IPS-15b (cell line): ENCODE measurements at regions not wholly inside any gene's neighbourhood (a gene's known extent, or its start where the extent isn't known, plus 50 kb on each side); places are given as distances from the start of the nearest gene placed in this dataset.

Source experiments
- H3K27me3 ChIP-seq: one replicate; pipeline ENCODE4 v1.6.1; 2013; ENCODE audit warnings: low read length; ENCODE audit not compliant: control insufficient read depth, insufficient read depth
- H3K36me3 ChIP-seq: one replicate; pipeline ENCODE4 v1.6.1; 2013; ENCODE audit warnings: low read length; ENCODE audit not compliant: control insufficient read depth, insufficient read depth
- H3K4me1 ChIP-seq: one replicate; pipeline ENCODE4 v1.6.1; 2013; ENCODE audit warnings: mild to moderate bottlenecking, low read length; ENCODE audit not compliant: control insufficient read depth, insufficient read depth
- H3K4me3 ChIP-seq: one replicate; pipeline ENCODE4 v1.5.1; 2013; ENCODE audit warnings: low read depth, low read length
- H3K9ac ChIP-seq: one replicate; pipeline ENCODE4 v1.6.1; 2013; ENCODE audit warnings: low read depth, mild to moderate bottlenecking, low read length
- H3K9me3 ChIP-seq: one replicate; pipeline ENCODE4 v1.6.1; 2013; ENCODE audit warnings: mild to moderate bottlenecking, low read length; ENCODE audit not compliant: control insufficient read depth, insufficient read depth

DNA sequence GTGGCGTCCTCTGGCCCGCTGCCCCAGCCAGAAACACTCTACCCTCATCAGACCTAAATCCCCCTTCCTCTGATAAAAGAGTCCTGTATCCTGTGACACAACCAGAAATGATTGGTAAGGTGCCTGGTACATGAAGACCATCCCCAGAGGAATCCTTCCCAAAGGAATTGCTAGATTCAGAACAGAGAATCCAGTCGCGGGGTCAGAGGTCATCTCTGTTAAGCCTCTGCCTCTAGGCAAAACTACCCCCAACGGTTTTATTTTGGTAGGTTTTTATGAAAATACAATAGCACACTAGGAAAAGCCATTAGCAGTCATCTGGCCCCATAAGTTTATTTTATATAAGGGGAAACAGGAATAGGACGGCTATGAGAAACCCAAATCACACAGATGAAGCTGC, 102.4 kb upstream of the HAND1 start:
- Histone ChIP-seq H3K36me3 (no peaks in the 10 kb centered on the region), H3K27me3 (no peaks in the 10 kb centered on the region), H3K4me1 (no peaks in the 10 kb centered on the region), H3K4me3 (no peak overlapping the region), H3K9me3 (no peaks in the 10 kb centered on the region), H3K9ac (no peak overlapping the region)

DNA sequence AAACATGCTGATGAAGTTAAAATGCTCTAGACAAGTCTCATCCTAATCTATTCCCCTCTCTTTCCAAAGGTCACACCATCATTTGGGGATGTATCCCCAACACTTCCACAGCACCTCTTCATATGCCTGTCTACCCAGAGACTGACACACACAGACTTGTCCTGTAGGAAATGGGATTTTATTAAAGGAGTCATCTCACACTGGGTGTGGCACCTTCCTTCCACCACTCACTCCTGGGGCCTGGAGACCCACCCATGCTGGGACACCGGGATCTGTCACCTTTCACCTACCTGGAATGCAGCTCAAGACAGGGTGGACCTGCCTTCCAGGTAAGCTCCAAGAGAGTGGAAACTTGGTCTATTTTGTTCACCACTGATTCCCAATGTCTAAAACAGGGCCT, 99.4 kb upstream of the HAND1 start:
- Histone ChIP-seq H3K9me3 (no peaks in the 10 kb centered on the region), H3K27me3 (peaks cover 2% of the 10 kb centered on the region), H3K4me1 (no peaks in the 10 kb centered on the region), H3K36me3 (no peaks in the 10 kb centered on the region), H3K4me3 (no peak overlapping the region), H3K9ac (no peak overlapping the region)

DNA sequence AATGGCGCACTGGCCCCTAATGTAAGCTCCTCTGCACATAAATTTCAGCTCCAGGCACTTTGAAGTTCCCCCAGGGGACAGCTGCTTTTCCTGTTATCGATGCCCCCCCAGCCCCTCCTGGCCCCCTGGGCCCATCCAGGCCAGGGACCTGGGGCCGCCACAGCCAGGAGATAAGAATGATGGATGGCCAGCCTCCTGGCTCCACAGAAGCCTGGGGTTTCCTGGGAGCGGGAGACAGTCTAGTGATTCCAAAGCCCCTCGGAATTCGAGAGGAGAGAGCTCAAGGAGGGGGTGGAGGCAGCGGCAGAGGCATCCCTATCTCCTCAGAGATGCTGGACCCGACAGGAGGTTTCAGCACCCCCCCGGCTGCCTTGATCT, 98.4 kb upstream of the HAND1 start:
- Histone ChIP-seq H3K27me3 (peaks cover 2% of the 10 kb centered on the region), H3K4me1 (peaks cover 2% of the 10 kb centered on the region), H3K4me3 (no peak overlapping the region), H3K9me3 (no peaks in the 10 kb centered on the region), H3K9ac (no peak overlapping the region), H3K36me3 (no peaks in the 10 kb centered on the region)

DNA sequence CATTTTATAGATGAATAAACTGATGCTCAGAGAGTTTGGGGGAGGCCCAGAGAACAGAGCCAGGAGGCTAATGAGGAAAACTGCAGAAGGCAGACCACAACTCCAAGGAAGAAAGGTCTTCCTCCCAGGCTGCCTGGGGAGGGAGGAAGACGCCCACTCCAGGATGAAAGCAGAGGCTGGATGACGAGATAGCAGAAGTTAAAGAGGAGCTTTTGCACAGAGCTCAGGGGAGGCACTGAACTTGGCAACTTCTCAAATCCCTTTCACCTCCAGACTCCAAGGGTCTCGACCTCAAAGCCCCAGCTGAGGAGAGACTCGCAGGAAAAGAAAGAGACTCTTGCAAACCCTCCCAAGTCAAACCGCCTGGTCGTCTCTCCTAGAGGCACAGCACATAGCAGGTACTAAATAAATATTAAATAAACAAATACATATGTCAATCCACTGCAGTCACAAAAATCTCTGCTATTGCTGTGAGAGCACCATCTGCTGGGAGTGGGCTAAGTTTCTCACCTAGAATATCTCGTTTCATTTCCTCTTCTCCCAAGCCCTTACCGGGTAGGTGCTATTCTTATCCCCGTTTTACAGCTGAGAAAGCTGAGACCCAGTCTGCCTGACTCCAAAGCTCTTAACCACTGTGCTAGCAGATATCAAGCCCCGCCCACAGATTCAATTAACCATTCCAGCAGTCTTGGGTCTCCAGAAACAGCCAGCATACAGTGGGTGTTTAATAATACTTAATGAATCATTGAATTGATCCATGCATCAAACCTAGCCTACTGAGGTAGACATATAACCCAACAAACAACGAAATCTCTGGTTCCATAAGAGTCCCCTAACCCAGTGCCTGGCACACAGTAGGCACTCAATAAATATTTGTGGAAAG, 97.8 kb upstream of the HAND1 start:
- H3K9ac ChIP-seq: no peak overlapping the region
- peaks cover 2% of the 10 kb centered on the region for H3K27me3 ChIP-seq
- H3K36me3 ChIP-seq: no peaks in the 10 kb centered on the region
- H3K4me1 ChIP-seq: peaks cover 4% of the 10 kb centered on the region
- H3K9me3 ChIP-seq: no peaks in the 10 kb centered on the region
- H3K4me3 ChIP-seq: no peak overlapping the region

DNA sequence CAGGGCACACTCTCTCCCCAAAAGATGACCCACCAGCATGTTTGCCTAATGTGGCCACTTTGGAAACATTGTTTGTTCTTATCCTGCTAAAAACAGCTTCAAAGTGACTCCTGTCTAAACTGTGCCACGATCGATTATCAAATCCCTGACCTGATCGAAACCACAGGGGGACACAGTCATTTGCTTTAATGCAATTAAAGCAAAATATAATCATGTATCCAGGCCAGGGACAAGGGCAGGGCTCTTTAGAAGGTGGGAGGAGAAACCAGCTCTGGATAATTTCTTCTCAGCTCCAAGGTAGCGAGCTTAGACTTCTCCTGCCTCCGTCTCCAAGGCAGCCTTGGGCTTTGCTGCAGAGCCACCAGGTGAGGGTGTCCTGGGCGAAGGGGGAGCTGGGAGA, 95.0 kb upstream of the HAND1 start:
- H3K36me3 ChIP-seq: no peaks in the 10 kb centered on the region
- no peak overlapping the region for H3K9ac ChIP-seq
- peaks cover 2% of the 10 kb centered on the region for H3K27me3 ChIP-seq
- no peak overlapping the region for H3K4me3 ChIP-seq
- H3K9me3 ChIP-seq: no peaks in the 10 kb centered on the region
- peaks cover 4% of the 10 kb centered on the region for H3K4me1 ChIP-seq

DNA sequence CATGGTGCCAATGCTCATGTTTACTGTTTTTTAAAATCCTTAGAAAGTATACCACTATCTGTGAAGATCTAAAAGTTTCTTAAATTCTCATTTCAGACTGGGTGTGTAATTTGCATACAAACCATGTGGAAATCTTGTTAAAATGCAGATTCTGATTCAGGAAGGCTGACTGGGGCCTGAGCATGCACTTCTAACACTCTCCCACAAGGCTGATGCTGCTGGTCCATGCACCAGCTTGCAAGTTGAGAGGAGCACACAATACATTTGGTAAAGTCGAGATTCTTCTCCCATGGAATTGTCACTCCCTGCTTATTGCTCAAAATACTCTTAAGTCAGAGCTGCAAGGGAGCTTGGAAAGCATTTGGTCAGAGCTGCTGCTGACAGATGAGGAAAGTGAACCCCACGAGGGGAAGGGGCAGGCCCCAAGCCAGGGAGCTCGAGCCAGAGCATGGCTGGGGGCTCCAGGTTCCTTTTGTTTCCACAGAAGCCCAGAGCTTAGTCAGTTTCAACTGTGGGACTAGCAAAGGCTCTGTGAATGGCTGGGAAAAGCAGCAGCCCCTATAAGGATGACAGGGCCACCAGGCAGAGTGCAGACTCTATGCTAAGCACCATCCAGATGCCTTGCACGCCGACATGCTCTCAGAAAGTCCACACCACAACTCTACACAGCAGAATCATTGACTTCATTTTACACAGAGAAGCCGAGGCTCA, 93.5 kb upstream of the HAND1 start:
- no peak overlapping the region for H3K4me3 ChIP-seq
- H3K4me1 ChIP-seq: peaks cover 4% of the 10 kb centered on the region
- H3K9ac ChIP-seq: no peak overlapping the region
- H3K36me3 ChIP-seq: no peaks in the 10 kb centered on the region
- H3K9me3 ChIP-seq: no peaks in the 10 kb centered on the region
- peaks cover 2% of the 10 kb centered on the region for H3K27me3 ChIP-seq

DNA sequence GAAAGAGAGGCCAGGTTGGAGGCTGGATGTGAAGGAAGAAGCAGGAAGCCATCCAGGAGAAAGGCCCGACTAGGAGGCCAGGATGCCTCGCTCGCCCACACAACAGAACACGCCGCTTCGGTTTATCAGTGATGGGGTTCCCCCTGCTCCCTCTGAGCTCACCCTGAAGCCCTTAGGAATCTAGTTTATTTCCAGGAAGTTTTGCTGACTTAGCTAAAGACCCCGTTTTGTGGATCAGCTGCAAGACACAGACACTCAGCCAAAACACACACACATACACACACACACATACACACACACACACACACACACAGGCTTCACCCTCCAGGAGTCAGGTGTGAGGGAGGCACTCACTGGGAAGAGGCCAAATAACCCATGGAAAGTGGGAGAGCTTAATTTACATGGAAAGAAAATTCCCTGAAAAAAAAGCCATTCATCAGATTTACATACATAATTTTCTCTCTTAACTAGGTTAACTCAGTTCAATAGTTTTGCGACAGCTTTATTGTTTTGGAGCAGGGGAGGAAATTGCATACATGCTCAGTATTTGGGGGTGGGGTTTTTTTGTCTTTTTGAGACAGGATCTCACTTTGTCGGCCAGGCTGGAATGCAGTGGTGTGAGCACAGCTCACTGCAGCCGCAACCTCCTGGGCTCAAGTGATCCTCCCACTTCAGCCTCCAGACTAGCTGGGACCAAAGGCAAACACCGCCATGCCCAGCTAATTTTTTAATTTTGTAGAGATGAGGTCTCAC, 92.7 kb upstream of the HAND1 start:
- H3K36me3 ChIP-seq: no peaks in the 10 kb centered on the region
- no peak overlapping the region for H3K4me3 ChIP-seq
- H3K4me1 ChIP-seq: peaks cover 4% of the 10 kb centered on the region
- peaks cover 2% of the 10 kb centered on the region for H3K27me3 ChIP-seq
- H3K9ac ChIP-seq: no peak overlapping the region
- no peaks in the 10 kb centered on the region for H3K9me3 ChIP-seq

DNA sequence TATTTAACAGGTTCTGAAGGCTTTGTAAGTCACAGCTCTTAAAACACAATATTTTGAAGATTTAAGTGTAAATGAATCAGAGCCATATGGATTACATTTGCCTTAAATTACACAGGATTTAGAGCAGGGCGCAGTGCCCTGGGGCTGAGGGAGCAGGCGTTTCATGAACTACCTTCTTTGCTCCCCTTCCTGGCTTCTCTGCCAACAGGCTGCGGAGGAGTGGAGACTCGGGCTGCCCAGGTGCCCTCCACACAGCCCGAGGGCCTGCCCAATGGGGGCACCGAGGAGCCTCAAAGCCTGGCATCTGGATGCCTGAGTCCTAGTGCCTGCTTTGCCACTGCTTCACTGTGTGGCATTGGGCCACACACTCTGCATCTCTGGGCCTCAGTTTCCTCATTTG, 90.6 kb upstream of the HAND1 start:
- H3K9me3 ChIP-seq: no peaks in the 10 kb centered on the region

DNA sequence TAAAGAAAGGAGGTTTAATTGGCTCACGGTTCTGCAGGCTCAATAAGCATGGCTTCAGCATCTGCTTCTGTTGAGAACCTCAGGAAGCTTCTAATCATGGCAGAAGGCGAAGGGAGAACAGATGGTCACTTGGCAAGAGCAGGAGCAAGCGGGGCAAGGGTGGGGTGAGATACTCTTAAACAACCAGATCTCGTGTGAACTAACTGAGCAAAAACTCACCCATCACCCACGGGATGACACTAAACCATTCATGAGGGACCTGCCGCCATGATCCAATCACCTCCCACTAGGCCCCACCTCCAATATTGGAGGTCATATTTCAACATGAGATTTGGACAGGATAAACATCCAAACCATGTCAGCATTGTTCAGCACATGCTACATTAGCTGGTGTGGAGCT, 89.1 kb upstream of the HAND1 start:
- H3K4me3 ChIP-seq: no peak overlapping the region
- H3K27me3 ChIP-seq: no peaks in the 10 kb centered on the region
- H3K9me3 ChIP-seq: no peaks in the 10 kb centered on the region
- H3K4me1 ChIP-seq: peaks cover 4% of the 10 kb centered on the region
- no peaks in the 10 kb centered on the region for H3K36me3 ChIP-seq
- H3K9ac ChIP-seq: no peak overlapping the region

More for the DNA sequence above, 90.6 kb upstream of the HAND1 start:
- Histone ChIP-seq H3K36me3 (no peaks in the 10 kb centered on the region), H3K27me3 (no peaks in the 10 kb centered on the region), H3K9ac (no peak overlapping the region), H3K4me3 (no peak overlapping the region), H3K4me1 (peaks cover 4% of the 10 kb centered on the region)

DNA sequence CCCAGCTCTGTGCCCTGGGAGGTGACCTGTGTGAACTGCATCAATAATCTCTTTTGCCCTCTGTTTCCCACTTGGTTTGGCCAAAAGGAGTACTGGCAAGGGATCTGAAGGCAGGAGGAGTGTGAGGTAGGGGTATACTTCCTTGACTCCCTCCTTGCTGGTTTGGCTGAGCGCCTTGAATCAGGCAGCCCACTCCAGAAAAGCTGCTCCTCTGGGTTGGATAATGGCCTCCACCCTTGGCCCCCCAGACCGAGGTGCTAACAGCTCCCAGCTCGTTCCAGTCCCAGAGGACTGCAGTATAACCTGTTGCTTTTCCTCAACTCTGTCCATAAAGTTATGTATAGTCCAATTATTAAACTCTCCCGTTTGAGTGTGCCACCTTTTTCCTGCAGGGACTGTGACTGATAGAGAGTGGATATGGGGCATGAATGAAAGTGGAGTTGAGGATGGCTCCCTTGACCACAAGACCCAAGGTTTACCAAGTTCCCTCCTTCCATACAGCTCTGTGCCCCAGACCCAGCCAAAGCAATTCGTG, 88.2 kb upstream of the HAND1 start:
- H3K9ac ChIP-seq: no peak overlapping the region
- no peaks in the 10 kb centered on the region for H3K36me3 ChIP-seq
- peaks cover under 1% of the 10 kb centered on the region for H3K4me1 ChIP-seq
- H3K9me3 ChIP-seq: no peaks in the 10 kb centered on the region
- no peak overlapping the region for H3K4me3 ChIP-seq
- no peaks in the 10 kb centered on the region for H3K27me3 ChIP-seq

DNA sequence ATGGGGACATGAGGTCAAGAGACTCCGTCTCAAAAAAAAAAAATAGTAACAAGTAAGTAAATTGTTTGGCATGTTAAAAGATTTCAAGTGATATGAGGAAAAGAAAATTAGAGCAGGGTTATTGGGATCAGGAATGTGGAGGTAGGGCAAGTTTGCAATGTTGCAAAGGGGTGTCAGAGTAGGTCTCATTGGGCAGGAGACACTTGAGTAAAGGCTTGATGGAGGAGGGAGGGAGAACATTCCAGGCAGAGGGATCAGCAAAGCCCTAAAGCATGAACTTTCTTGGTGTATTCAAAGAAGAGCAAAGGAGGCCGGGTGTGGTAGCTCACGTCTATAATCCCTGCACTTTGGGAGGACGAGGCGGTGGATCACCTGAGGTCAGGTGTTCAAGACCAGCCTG, 87.1 kb upstream of the HAND1 start:
- Histone ChIP-seq H3K9ac (no peak overlapping the region), H3K4me3 (no peak overlapping the region), H3K36me3 (no peaks in the 10 kb centered on the region), H3K27me3 (no peaks in the 10 kb centered on the region), H3K9me3 (no peaks in the 10 kb centered on the region), H3K4me1 (no peaks in the 10 kb centered on the region)
